ENCODE measurements at regions not wholly inside any gene's neighbourhood (a gene's known extent, or its start where the extent isn't known, plus 50 kb on each side); places are given as distances from the start of the nearest gene placed in this dataset.

DNA sequence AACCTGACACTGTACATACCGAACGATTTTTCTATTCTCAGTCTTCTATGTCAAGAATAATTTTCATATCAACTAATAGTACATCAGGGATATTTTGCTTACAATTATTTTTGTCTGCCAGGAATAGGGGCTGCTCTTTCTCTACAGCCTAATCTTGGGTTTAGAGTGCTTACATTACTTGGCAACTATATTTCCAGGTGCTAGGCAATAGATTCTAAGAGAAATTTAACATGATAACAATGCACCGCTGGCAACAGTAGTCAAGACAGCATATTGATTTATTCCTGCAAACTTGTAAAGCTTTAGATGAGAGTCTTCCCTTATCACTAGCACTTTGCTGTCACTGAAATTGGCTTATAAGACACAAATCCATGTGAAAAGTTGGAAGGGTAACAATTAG lies 935.9 kb downstream of the CDH11 start:
- DNase-seq (ENCODE audit: low read depth in 3 of 3, low spot score in 2 of 3), result no peak

DNA sequence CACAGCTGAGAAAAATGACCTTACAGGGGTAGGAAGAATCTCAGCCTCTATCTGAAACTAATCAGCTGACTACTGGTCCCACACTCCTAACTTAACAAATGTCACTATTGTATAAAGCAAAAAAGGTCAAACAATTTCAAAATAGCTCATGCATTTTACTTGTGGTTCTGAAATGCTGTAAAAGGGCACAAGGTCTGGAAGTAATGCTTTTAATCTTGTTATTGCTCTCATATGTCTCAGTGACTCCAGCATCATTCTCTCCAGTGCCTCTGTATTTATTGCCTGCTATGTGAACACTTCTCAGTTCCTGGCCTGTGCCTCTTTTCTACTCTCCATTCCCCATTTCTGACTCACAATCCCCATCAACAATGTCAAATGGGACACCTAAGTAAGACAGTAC lies 937.7 kb downstream of the CDH11 start:
- no peak for DNase-seq (ENCODE audit: low read depth in 3 of 3, low spot score in 2 of 3)

DNA sequence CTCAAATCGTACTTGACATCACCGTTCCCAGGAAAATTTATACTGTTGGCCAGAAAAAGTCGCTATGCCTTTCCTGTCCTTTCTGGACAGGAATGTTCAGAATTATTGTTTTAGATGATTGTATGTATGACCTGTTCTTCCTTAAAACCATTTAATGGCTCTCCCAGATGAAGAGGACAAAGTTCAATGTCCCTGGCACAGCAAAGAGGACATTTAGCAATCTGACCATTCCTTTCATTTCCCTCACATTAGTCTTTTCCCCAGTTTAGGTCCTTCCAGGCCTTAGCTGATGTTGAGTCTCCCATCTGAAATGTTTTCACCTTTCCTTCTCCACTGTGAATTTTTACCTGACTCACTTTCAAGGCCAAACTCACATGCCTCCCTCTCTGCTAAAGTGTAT lies 938.9 kb downstream of the CDH11 start:
- no peak for DNase-seq (ENCODE audit: low read depth in 3 of 3, low spot score in 2 of 3)

DNA sequence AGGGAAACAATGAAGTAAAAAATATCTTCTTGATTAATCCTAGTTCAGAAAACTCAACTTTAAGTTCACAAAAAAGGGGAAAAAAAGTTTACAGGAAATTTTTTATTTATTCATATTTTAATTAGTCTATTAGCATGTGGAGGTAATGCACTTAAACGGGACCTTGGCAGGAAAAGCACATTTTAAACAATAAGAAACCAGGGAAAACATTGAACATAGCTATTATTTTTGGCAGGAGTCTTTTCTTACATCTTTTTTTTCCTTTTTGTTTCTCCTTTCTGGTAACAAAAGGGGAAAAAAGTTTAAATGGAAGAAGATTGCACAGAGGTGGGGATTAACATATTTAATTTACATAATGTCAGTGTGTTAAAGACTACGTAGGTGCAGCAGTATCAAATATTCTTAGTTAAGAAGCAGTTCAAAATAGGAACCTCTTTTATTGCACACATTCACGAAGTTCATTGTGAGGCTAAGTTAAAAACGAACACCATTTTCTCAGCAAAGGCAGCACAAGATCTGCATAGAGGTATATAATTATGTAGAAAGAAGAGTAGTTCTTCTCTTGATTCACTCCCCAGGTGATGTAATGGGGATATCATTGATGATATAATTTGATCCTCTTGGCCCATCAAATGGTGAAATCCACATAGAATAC lies 940.5 kb downstream of the CDH11 start:
- no peak for DNase-seq (ENCODE audit: low read depth in 3 of 3, low spot score in 2 of 3)

DNA sequence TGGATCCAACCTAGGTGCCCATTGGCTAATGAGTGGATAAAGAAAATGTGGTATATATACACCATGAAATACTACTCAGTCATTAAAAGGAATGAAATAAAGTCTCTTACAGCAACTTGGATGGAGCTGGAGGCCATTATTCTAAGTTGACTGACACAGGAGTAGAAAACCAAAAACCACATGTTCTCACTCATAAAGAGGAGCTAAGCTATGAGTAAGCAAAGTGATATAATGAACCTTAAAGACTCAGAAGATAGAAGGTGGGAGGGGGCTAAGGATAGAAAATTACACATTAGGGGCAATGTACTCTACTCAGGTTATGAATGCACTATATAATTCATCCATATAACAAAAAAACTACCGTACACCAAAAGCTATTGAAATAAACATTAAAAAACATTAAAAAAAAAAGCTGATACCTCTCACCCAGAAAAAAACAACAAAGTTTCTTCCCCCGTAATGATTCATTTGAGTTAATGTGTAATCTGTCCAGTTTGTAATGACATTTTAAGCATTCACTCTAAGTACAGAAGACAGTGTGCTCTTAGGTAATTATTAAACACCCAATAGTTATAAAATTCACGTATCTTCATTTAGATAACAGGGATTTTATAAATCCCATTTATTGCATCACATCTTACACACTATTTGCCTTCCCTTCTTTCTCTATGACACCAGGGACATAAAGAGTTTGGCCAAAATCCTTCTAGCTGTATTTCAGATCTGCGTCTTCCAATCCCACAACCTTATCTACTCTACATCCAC lies 941.5 kb downstream of the CDH11 start:
- DNase-seq (ENCODE audit: low read depth in 3 of 3, low spot score in 2 of 3), result peak in 1 of 3 donors; percentile 1

DNA sequence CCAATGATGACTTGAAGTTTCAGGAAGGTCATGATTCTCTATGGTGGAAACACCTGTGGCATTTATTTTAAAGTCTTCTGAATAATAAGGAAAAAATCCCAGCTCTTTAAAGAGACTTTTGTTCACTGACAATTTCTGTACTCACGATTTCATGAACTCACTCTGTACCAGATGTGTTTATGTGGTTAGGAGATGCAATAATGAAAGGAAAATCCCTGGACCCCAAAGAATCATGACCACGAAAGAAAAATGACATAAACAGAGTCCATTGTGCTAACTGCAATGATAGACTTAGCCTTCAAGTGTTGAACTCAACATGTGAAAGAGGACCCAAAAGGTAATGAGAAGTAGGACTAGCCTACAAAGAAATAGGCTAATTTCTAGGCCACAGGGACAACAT lies 947.5 kb downstream of the CDH11 start:
- no peak for DNase-seq (ENCODE audit: low read depth in 3 of 3, low spot score in 2 of 3)

DNA sequence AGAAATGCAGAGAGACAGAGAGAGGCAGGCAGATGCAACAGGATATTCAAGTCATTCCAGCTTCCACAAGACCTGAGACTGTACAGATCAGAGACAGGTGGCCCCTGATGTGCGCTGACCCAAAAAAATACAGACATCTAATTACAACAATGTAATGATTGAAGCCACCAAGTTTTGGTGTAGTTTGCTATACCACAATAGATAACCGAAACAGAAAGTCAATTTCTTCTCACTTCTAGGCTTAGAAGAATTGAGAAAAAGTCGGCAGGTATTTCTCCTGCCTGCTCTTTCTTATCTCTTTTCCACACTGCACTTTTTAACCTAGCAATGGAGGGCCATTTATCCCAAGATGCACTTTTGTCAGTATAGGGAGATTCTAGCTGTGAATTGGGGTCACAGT lies 949.2 kb downstream of the CDH11 start:
- no peak for DNase-seq (ENCODE audit: low read depth in 3 of 3, low spot score in 2 of 3)

DNA sequence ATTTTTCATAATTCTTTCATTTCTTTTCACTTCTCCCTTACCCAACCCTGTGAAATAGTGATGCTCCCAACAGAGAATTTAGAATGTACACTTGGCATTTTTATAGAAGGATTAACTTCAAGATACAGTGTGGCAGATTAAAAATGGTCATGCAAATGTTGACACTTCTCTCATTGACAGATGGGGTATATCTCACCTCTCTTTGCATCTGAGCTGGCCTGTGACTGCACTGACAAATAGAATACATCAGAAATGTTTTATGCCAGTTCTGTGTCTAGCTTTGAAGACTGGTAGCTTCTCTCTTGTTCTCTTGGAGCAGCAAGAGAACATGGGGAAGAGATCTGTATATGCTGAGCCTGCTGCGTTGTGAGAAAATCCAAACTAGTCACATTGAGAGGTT lies 949.6 kb downstream of the CDH11 start:
- no peak for DNase-seq (ENCODE audit: low read depth in 3 of 3, low spot score in 2 of 3)

DNA sequence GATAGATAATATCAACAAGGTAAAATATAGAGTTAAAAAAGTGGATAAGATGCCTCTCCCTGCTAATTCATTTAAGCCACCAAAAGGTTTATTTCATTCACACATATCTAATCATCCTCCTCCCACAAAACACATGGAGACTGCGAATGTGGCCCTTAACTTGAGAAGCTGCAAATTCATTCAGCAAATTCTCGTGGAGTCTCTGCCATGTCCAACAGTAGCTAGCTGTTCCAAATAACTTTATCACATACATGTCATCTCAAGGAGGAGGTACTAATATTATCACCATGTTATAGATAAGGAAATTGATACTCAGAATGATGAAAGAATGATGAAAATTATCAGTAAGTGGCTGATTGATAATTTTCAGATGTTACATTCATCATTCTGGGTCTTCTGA lies 950.2 kb downstream of the CDH11 start:
- no peak for DNase-seq (ENCODE audit: low read depth in 3 of 3, low spot score in 2 of 3)

DNA sequence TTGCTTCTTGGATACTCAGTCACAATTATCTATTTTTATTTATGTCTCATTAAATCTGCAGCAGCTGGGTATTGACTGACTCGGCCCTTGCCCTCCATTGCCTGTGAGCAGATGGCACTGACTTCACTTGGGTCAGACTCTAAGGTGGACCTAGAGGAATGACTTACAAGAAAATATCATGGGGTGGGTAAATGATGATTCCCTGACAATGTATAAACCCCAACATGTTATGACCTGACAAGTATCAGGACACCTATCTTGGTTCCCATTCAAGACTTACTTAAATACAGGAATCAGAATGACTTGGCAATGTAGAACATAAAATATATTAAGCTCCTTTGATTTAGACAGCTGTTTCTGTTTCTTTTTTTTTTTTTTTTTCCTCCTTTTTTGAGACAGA lies 953.5 kb downstream of the CDH11 start:
- DNase-seq (ENCODE audit: low read depth in 3 of 3, low spot score in 2 of 3), result no peak

DNA sequence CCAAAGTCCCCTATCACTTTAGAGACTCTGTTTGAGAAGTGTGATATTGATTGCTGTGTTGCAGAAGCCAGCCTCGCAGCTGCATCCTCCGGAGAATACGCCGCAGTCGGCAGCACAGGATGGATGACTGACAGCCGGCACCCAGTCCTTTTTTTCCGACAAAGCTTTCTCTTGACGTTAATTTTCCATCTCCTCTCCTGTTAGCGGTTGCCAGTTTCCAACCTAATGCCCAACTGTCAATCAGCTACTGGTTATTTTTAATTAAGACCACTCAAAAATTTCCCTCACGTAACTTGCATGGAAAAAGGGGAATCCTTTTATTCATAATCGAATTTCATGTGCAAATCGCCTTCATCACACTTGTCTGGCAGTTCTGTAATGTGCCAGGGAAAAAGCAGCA lies 953.9 kb downstream of the CDH11 start:
- DNase-seq (ENCODE audit: low read depth in 3 of 3, low spot score in 2 of 3), result no peak

DNA sequence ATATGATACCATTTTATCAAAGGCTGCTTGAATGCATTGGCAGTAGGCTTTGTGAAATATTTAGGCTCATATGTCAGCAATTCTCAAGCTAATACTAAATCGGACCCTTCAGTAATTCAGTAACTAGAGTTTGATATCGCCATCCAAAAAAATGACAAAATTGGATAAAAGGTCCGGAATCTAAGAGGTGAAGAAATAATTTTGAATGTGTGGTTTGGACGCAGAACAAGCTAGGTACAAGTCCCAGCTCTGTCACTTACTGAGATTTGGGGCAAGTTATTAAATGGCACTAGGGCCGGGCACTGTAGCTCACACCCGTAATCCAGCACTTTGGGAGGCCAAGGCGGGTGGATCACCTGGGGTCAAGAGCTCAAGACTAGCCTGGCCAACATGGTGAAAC lies 956.5 kb downstream of the CDH11 start:
- DNase-seq (ENCODE audit: low read depth in 3 of 3, low spot score in 2 of 3), result no peak

DNA sequence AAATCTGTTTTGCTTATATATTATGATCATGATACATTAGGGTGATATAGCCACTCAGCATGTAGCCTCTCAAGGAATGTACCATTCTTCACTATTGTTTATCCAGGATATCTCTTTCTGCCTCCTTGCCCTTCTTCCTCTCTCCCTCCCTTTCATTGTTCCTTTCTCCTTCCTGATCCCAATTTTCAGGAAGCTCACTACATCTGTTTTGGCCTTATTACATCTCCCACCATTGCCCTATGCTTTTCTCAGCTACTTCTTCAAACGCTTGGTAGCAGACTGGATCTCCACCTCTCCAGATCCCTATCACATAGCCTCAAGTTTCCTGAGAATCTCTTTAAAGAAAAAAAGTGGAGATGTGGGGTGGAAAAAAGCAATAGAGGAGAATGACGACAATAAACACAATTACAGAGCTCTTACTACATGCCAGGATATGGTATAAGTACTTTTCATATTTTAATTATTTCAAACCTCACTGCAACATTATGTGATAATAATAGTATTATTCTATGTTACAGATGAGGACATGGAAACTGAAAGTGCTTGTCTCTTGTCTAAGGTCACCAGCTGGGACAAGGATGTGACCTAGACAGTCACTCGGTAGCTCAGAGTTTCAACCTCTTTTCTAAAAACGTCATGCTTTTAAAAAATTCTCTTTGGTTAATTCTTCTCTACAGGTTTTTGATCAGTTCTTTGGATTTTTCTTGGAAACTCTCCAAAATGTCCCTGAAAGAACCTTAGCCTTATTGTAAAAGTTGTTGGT lies 959.1 kb downstream of the CDH11 start:
- DNase-seq (ENCODE audit: low read depth in 3 of 3, low spot score in 2 of 3), result no peak

DNA sequence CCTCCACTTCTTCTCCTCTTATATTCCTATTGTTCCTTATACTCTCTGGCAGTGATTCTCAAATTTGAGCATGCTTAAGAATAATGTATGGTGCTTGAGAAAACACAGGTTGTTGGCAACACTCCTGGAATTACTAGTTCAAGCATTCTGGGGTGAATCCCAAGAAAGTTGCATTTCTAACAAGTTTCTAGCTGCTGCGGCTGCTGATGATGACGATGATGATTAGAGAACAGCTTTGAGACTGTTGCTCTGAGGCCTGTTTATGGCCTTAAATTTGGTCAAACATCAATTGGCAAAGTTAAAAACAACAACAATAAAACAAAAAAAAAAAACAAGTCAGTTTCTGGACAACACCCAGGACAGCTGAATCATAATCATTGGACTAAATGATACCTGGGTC lies 961.9 kb downstream of the CDH11 start:
- DNase-seq (ENCODE audit: low read depth in 3 of 3, low spot score in 2 of 3), result no peak

DNA sequence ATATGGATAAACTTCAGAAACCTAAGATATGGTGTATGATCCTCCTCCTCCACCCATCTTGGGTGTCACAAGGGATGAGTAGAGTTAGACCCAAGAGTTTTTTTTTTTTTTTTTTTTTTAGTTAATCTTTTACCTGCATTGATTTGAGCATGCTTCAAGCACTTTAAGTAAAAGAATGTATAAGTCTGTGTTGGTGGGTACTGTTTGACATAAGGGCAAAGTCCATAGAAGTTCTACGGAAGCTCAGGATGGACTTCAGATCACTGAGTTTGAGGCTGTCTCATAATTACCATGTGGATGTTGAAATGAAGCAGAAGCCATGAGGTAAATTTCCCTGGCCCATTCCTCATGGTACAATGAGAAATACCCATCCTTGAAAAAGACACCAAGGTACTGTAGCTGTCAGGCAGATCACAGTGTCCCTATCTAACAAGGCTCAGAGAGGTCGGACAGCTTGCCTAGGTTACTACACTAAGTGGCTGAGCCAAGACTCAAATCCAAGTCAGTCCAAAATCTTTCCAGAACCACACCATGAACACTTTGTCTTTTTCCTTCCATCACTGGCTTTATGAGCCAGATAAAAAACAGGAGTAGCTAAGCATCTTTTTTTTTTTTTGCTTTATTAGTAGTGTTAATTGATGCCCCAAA lies 962.8 kb downstream of the CDH11 start:
- no peak for DNase-seq (ENCODE audit: low read depth in 3 of 3, low spot score in 2 of 3)

DNA sequence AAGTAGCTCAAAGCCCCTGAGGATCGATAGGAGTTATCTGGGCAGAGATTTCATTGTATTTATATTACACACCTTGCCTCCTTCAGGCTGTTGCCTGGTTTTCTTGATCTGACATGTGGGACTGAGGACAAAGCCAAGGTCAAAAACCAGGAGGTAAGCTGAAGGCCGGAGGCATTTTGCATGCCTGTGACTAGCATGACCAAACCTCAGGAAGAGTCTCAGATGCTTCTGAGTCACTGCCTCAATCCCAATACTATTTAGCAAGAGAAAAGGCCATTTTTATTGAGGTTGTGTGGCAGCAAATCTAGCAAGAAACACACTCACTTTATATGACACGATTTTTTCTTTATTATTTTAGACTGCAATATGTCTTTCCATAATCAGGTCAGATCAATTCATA lies 968.1 kb downstream of the CDH11 start:
- no peak for DNase-seq (ENCODE audit: low read depth in 3 of 3, low spot score in 2 of 3)

DNA sequence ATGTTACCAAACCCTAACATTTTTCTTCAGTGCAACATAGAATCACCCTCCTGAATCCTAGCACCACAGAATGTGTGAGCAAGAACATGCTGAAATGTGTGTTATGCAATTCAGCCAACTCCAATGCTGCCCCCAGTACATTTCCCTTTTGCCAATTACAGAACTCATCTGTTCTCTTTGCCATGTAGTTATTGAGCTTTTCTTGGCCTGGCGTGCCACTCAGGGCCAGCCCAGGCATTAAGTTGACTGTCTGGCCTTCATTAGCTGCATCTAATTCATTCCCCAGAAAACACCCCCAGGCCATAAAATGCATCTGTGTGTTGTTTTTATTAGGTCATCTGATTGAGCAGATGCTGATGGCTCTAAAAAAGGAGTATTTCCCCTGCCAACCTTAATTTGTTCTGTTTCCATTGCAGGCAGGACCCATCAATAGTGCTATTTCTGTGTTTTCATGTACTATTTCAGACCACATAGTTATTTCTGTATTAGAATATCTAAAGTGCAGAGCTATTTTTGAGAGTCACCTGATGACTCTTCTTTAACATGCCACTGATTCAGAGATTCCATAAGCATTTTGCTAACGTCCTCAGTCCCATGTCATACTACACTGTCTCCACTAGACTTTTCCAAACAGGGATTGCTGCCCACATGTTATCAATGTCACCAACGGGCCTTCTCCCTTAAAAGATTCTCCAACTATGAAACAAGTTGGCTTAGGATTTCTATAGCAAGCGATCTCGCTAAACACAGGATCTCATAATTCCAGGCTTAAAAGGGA lies 969.7 kb downstream of the CDH11 start:
- DNase-seq (ENCODE audit: low read depth in 3 of 3, low spot score in 2 of 3), result no peak

DNA sequence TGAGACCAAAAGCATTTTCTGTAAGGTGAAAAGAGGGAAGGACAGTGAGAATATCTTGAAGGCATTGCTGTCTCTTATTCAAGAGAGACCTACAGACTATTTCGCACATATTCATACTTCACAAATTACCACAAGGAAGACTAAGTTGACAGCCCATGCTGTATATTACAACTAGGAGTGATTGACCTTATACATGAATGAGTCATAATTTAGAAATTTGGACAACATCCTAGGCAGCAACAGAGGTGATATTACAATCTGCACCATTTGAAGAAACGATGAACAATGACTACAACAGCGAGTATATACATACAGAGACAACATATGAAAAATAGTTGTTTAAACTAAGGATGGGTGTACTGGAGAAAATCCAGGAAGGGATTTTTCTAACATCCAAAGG lies 971.7 kb downstream of the CDH11 start:
- DNase-seq (ENCODE audit: low read depth in 3 of 3, low spot score in 2 of 3), result no peak

DNA sequence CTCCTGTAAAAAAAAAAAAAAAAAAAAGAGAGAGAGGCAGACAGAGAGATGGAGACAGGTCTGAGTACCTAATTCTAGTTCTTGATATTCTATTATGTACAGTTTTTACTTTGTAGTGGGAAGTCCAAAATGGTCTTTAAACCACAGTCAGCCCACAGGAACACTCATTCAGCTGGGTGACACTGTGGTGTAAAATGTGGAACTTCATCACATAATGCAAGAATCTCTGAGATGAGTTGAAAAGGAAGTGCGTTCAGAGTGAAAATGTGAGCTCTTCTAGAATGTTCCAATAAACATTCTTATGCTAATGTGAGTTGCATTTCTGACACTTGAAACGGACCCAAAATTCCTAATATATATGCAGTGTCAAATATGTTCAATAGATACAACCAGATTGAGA lies 972.1 kb downstream of the CDH11 start:
- no peak for DNase-seq (ENCODE audit: low read depth in 3 of 3, low spot score in 2 of 3)

DNA sequence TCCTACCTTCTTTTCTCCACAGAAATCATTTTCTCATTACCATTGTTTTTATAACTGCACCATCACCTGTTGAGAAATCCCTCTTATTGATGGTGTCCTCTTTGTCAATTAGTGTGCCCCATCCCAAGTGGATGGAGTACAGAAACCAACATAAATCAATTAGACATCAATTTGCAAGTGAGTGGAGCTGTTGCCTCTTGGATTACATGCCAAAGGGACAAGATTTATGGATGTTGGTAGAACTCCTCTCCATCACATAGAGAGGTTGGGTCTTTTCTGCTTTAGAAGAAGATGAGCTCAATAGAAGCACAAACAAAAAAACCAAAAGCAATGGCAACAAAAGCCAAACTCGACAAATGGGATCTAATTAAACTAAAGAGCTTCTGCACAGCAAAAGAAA lies 973.5 kb downstream of the CDH11 start:
- no peak for DNase-seq (ENCODE audit: low read depth in 3 of 3, low spot score in 2 of 3)

DNA sequence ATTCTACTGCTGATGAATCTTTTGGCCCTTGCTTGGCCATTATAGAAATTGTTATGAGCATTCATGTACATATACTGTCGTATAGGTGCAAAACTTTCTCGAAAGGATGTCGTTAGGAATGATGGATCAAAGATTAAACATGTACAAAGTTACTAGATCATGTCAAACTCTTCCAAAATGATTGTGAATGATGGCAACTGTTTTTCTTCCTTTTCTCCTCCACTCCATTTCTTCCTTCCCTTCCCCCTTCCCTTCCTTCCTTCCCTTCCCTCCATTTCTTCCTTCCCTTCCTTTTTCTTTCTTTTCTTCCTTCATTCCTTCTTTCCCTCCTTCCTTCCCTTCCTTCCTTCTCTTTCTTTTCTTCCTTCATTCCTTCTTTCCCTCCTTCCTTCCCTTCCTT lies 973.9 kb downstream of the CDH11 start:
- DNase-seq (ENCODE audit: low read depth in 3 of 3, low spot score in 2 of 3), result no peak
